GM12873 (cell line): ENCODE measurements at regions not wholly inside any gene's neighbourhood (a gene's known extent, or its start where the extent isn't known, plus 50 kb on each side); places are given as distances from the start of the nearest gene placed in this dataset.

Source experiments
- CTCF ChIP-seq: IDR thresholded peaks from 2 replicates; pipeline ENCODE4 v1.5.1; 2012; ENCODE audit warnings: low read depth, mild to moderate bottlenecking, moderate library complexity, low read length, control low read depth; ENCODE audit not compliant: insufficient read depth; ENCODE audit errors: missing control alignments

GRCh38 chr14:84610086-84610485 lies 919.9 kb upstream of the FLRT2 start:
- TF ChIP-seq CTCF, result no peak

DNA sequence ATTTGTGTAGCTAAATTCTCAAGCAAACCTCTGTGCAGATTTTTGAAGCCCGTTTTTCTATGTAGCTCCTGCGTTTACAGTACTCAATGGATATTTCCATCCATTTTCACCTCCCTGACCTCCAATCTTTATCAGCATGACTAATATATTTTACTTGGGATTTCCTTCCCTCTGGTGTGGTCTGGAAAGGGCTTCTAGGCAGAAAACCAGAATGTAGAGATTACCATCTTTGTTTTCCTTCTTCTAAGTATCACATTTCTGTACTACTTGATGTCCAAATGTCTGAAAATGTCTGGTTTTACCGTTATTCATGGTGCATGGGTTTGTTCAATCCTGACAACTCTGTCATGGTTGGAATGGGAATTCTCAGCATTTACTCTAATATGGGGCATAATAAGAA lies 907.6 kb upstream of the FLRT2 start:
- TF ChIP-seq CTCF, result no peak

- TF ChIP-seq CTCF, result no peak
These were observed 886.5 kb upstream of the FLRT2 start for GRCh38 chr14:84643446-84643845.

DNA sequence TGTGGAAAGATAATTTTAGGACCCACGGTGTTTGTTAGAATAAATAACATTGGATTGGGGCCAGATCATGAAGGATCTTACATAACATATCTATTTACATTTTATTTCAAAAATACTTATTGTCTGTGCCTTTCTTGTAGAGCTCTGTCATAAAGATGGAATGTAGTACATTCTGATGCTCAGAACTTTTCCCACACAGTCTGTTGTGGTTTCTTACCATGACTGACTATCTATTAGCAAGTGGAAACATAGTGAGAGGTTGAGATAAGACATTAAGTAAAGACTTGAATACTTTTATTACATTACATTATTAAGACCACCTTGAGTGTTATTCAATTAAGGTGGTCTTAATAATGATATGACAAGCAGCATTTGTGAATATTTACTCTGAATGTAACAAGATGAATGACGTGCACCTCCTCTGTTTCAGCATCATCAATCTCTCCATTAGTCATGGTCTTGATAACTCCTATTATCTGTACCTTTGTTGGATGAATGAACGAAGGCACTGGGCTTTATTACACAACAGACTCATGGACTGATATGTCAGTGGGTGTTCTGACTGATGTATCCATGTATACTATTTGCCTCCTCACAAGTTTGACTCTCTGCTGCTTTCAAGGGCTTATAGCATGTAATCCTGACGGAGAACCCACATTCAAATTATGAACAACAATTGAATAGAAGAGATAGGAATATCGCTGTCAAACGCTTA lies 883.0 kb upstream of the FLRT2 start:
- no peak for TF ChIP-seq CTCF

DNA sequence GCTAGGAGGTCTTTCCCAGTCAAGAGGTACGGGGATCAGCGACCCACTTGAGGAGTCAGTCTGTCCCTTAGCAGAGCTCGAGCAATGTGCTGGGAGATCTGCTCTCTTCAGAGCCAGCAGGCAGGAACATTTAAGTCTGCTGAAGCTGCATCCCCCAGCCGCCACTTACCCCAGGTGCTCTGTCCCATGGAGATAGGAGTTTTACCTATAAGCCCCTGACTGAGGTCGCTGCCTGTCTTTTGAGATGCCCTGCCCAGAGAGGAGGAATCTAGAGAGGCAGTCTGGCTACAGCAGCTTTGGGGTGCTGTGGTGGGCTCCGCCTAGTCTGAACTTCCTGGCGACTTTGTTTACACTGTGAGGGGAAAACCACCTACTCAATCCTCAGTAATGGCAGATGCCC lies 874.9 kb upstream of the FLRT2 start:
- TF ChIP-seq CTCF, result no peak

GRCh38 chr14:84657911-84658310 lies 872.0 kb upstream of the FLRT2 start:
- TF ChIP-seq CTCF, result no peak

DNA sequence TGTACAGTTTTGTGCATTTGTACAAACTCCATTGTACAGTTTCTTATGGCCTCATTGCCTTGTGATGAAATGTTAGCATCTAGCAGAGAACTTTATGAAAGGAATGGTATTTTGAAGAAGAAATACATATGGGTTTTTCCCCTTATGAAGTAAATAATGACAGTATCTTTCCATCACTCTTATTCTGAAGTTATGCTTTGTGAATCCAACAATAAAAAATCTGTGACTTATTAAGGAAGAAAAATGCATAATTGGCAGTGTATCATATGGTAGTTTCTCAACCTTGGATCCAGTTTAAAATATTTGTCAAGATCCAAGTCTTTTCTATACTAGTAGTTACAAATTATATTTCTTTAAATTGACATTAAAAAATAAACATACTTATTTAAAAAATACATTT lies 859.1 kb upstream of the FLRT2 start:
- no peak for TF ChIP-seq CTCF
